ENCODE measurements at regions not wholly inside any gene's neighbourhood (a gene's known extent, or its start where the extent isn't known, plus 50 kb on each side); places are given as distances from the start of the nearest gene placed in this dataset.

- DNase-seq (ENCODE audit: low spot score), result peak; percentile 91
Measured at GRCh38 chr13:73364736-73365135, 305.9 kb downstream of the KLF5 start.

DNA sequence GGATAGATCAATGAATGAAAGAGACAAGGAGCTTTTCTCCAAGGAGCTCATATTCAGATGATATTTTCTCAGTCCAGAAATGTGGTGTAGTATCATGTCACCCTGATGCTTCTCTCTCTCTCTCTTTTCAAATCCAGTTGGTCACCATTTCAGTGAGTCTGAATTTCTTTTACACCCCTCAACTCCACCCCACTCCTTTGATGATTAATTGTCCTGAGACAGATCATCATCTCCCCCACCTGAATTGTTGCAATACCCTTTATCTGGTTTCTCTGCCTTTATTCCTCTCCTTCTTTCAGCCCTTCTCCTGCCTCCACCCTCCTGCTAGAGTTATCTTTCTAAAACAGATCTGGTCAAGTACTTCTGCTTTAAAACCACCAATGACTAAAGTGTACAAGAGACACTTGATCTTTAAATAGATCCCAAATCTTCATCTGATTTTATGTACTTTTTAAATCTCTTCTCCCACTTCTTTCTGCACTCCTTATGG lies 299.8 kb downstream of the KLF5 start:
- DNase-seq (ENCODE audit: low spot score), result no peak

DNA sequence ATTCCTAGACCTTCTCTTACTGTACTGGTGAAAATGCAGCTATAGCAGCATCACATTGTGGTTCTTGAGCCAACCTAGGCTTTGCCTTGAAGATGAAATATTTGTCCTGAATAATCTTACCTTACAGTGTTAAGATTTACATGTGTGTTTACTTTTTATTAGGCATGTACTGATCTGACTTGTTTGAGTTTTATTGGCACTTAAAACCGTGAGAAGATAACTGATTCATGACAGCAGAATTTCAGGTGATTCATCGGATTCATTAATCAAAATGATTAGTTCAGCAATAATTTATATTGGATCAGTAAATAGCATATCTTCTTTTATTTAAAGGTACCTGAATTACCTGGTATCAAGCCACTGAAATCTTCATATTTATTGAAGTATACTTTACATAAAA lies 296.3 kb downstream of the KLF5 start:
- peak; percentile 53 for DNase-seq (ENCODE audit: low spot score)

GRCh38 chr13:73351730-73352129 lies 292.9 kb downstream of the KLF5 start:
- DNase-seq (ENCODE audit: low spot score), result no peak

- no peak for DNase-seq (ENCODE audit: low spot score)
Measured at GRCh38 chr13:73341748-73342147, 282.9 kb downstream of the KLF5 start.

GRCh38 chr13:73340069-73340468 lies 281.3 kb downstream of the KLF5 start:
- no peak for DNase-seq (ENCODE audit: low spot score)

GRCh38 chr13:73339086-73339485 lies 280.3 kb downstream of the KLF5 start:
- no peak for DNase-seq (ENCODE audit: low spot score)

DNA sequence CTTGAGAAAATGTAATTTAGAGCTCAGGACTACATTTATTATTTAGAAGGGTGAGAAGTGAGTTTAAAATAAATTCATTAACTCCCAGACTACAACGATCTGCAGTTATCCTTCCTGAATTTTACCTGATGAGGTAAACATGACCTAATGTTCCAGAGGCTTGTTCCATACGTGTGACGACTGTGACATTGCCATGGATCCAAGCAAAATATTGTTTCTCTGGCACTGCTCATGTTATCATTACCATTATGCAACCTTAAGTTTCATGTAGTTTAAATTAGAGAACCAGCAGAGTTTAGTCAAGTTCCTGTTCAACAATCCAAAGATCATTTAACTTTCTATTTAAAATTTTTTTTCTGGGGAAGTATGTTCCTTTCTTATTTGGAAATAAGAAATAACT lies 279.6 kb downstream of the KLF5 start:
- DNase-seq (ENCODE audit: low spot score), result no peak

- DNase-seq (ENCODE audit: low spot score), result no peak
Measured at GRCh38 chr13:73337532-73337931, 278.7 kb downstream of the KLF5 start.

DNA sequence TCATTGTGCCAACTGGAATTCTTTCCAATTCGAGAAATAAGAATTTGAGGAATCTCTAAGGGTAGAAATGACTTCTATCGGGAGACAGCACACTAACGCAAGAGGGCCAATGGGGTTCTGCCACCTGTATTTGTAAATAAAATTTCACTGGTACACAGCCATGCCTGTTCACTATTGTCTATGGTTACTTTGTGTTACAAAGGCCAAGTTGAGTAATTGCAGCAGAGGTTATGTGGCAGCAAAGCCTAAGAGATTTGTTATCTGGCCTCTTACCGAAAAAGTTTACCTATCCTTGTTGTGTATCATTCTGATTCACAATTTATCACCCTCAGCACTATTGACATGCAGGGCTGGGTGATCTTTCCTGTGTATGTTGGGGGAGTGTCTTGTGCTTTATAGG lies 278.0 kb downstream of the KLF5 start:
- peak; percentile 41 for DNase-seq (ENCODE audit: low spot score)

- peak; percentile 34 for DNase-seq (ENCODE audit: low spot score)
Measured at GRCh38 chr13:73335944-73336343, 277.1 kb downstream of the KLF5 start.

DNA sequence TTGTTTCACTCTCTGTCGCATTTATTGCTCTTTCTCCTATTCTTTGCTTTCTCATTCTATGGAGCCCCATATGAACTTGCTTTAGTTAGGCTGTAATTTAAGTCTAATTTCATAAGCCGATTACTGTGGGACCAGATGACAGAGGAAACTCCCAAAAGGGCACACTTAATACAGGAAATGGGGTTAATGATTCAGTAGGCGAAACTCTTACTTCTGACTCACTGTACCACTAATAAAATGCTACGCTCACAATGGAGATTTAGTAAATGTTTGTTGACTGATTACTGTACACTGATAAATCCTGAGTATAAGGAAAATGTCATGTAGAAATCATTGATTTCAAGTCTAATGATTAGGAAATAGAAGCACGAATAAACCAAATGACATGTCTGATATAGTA lies 276.4 kb downstream of the KLF5 start:
- DNase-seq (ENCODE audit: low spot score), result peak; percentile 95

GRCh38 chr13:73334445-73334844 lies 275.6 kb downstream of the KLF5 start:
- peak; percentile 78 for DNase-seq (ENCODE audit: low spot score)

GRCh38 chr13:73331556-73331955 lies 272.8 kb downstream of the KLF5 start:
- DNase-seq (ENCODE audit: low spot score), result no peak

- DNase-seq (ENCODE audit: low spot score), result no peak
Measured at GRCh38 chr13:73329355-73329754, 270.6 kb downstream of the KLF5 start.

GRCh38 chr13:73327579-73327978 lies 268.8 kb downstream of the KLF5 start:
- DNase-seq (ENCODE audit: low spot score), result no peak

DNA sequence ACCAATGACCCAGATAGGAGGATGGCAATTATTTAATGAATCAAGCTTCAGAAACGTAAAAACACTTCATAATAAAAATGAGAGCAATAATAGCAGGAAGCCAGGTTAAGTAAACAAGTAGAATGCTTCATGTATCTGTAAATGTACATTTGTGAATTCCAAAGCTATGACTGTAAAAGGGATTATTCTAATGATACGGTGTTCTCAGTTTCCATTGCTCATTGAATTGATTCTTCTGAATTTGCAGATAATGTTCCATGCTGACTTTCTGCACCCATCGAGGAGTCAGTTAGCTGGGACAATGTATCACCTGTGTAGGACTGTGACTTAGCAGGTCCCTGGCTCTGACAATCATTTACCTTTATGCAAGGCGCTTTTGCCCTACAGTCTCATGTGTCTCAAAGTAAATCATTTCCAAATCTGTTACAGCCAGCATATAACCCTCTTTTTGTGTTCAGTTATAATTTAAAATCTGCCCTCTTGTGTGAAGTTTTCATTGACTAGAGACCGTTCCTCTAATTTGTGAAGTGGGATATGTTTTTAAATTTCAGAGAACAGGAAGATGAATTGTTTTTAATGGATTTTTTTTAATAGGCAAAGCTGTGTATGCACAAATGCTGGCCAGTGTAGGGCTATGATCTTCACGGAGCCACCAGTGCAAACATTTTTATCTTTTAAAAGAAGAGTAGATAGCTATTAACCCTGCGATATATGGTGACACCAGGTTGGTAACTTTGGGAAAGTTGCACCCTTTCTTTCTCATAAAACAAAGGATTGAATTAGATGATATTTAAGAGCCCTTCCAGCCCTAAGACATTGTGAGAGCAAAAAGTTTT lies 267.1 kb downstream of the KLF5 start:
- peak; percentile 97 for DNase-seq (ENCODE audit: low spot score)

DNA sequence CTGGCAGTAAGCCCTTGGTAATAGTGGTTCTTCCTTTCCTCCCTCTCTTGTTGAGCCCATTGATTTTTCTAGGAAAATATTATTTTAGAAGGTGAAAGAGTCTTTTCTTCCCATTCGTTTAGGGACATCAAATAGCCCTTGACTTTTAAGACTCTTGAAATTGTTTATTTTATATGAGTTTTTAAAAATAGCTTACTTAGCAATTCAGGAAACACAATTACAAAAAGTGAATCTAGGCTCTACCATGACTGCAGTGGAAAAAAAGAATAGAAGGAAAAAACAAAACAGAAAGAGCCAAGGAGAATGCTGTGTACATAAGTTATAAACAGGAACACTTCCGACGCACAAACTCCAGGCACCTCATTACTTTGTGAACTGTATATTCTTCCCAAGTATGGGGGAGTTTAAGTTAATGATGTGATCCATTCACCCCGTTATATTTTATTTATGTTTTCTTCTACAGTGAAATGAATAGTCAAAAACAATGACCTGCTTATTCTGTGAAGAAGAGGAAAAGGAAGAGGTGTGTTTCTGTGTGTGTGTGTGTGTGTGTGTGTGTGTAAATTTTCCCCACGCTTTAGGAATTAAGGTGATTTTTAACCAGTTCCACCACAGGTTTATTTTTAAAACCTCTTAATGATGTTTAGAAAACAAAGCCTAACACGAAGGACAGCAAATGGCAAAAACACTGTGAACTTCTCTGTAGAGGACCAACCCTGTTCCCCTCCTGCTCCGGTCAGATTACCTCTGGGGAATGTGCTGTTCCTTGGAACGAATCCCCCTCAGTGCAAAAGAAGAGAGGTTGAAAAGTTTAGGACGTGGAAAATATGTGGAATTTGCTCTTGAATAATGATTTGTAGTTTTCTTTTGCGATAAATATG lies 266.3 kb downstream of the KLF5 start:
- no peak for DNase-seq (ENCODE audit: low spot score)

DNA sequence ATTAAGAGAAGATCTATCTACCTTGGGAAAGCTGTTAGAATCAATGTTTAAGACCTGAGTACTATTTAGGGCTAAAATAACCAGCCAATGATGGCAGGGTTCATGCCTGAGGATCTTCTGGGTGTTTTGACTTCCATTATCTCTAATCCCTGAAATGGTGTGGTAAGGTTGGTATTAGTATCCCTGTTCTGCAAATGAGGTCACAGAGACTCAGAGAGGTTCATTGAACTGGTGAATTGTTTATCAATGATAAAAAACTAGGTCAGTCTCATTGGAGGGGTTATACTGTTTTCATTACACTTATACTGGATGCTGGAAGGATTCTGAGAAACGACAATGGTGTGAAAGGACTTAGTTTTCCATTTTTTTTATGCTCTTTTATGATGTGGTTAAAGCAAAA lies 264.8 kb downstream of the KLF5 start:
- DNase-seq (ENCODE audit: low spot score), result no peak

- DNase-seq (ENCODE audit: low spot score), result no peak
Measured at GRCh38 chr13:73321043-73321442, 262.2 kb downstream of the KLF5 start.

DNA sequence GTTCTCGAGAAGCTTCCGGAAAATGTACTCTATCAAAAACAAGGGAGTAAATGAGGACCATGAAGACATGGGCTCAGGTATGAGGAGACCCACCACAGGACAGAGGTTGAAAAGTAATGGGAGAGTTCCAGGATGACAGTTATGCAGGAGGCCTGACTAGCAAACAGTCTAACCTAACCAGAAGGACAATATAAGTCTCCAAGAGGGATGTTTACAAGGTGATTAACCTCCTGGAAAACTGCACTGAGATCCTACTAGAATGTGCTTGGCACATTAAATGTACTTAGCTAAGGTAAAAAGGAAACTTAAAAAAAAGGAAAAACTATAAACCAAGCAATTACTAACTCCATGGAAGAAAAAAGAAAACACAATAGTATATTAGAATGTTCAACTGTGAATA lies 258.3 kb downstream of the KLF5 start:
- DNase-seq (ENCODE audit: low spot score), result no peak

DNA sequence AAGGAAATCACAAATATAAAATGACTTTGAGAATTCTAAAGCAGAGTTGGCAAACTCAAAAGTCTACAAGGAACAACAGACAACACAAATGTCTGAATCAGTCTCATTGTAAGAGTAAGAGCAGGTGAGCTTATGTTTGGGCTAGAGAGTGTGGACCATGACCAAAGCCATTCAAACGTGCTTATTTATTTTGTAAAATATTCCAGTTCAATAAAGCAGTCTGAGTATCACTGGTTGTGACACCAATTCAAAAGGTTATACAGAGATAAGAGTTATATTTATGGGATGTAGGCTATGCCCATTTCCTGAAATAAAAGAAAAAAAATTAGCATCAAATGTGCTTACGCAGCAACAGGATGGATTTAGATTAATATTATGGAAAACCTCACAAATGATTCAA lies 251.6 kb downstream of the KLF5 start:
- DNase-seq (ENCODE audit: low spot score), result no peak

- DNase-seq (ENCODE audit: low spot score), result no peak
Measured at GRCh38 chr13:73307481-73307880, 248.7 kb downstream of the KLF5 start.

Data from HT-29 (cell line).